ENCODE measurements at regions not wholly inside any gene's neighbourhood (a gene's known extent, or its start where the extent isn't known, plus 50 kb on each side); places are given as distances from the start of the nearest gene placed in this dataset.

- DNase-seq (ENCODE audit: low read depth, low spot score): no peak
These were observed 90.9 kb upstream of the OLIG2 start for GRCh38 chr21:32934829-32935228.

GRCh38 chr21:32940079-32941014 is 85.4 kb upstream of the OLIG2 start:
- DNase-seq (ENCODE audit: low read depth, low spot score): peak; percentile 56

- DNase-seq (ENCODE audit: low read depth, low spot score): no peak
These were observed 84.5 kb upstream of the OLIG2 start for GRCh38 chr21:32941263-32941662.

GRCh38 chr21:32946654-32947053 is 79.1 kb upstream of the OLIG2 start:
- DNase-seq (ENCODE audit: low read depth, low spot score): no peak

GRCh38 chr21:32947736-32948135 is 78.0 kb upstream of the OLIG2 start:
- DNase-seq (ENCODE audit: low read depth, low spot score): no peak

GRCh38 chr21:32949701-32950100 is 76.0 kb upstream of the OLIG2 start:
- DNase-seq (ENCODE audit: low read depth, low spot score): no peak

GRCh38 chr21:32951041-32951440 is 74.7 kb upstream of the OLIG2 start:
- DNase-seq (ENCODE audit: low read depth, low spot score): peak; percentile 47

- DNase-seq (ENCODE audit: low read depth, low spot score): no peak
These were observed 71.4 kb upstream of the OLIG2 start for GRCh38 chr21:32954353-32954752.

- no peak for DNase-seq (ENCODE audit: low read depth, low spot score)
These were observed 70.2 kb upstream of the OLIG2 start for GRCh38 chr21:32955311-32956060.

GRCh38 chr21:32956061-32956656 is 69.6 kb upstream of the OLIG2 start:
- DNase-seq (ENCODE audit: low read depth, low spot score): no peak

- no peak for DNase-seq (ENCODE audit: low read depth, low spot score)
These were observed 68.2 kb upstream of the OLIG2 start for GRCh38 chr21:32957545-32957944.

GRCh38 chr21:32958288-32959002 is 67.3 kb upstream of the OLIG2 start:
- DNase-seq (ENCODE audit: low read depth, low spot score): no peak

GRCh38 chr21:32962268-32962667 is 63.5 kb upstream of the OLIG2 start:
- no peak for DNase-seq (ENCODE audit: low read depth, low spot score)

GRCh38 chr21:32965129-32965680 is 60.5 kb upstream of the OLIG2 start:
- no peak for DNase-seq (ENCODE audit: low read depth, low spot score)

GRCh38 chr21:32966120-32966519 is 59.6 kb upstream of the OLIG2 start:
- DNase-seq (ENCODE audit: low read depth, low spot score): no peak

- peak; percentile 52 for DNase-seq (ENCODE audit: low read depth, low spot score)
These were observed 57.6 kb upstream of the OLIG2 start for GRCh38 chr21:32968103-32968502.

- DNase-seq (ENCODE audit: low read depth, low spot score): no peak
These were observed 51.1 kb upstream of the OLIG2 start for GRCh38 chr21:32974653-32975052.

GRCh38 chr21:32975811-32976431 is 49.8 kb upstream of the OLIG2 start:
- DNase-seq (ENCODE audit: low read depth, low spot score): no peak

Data from ELF-1 (cell line).